Heart left ventricle (tissue), 16 donors: ENCODE measurements at regions not wholly inside any gene's neighbourhood (a gene's known extent, or its start where the extent isn't known, plus 50 kb on each side); places are given as distances from the start of the nearest gene placed in this dataset.
"Not testable (repeated sequence)": the region's sequence is repeated elsewhere in the genome, so short reads cannot be mapped to it uniquely, and the experiment has no call there.

Source experiments
- ATAC-seq, 4 donors: fragments of 200-7000 bp; cut with Tn5 transposase; one replicate each; pipeline ENCODE4 v1.9.1; 2020 to 2022; ENCODE audit warnings: moderate library complexity in 4 of 4, mild to moderate bottlenecking in 3 of 4, moderate number of reproducible peaks in 1 of 4
- DNase-seq, 5 donors: peaks; one replicate each; pipeline ENCODE4 v3.0.0-alpha.2; 2020
- H3K27ac ChIP-seq, 12 donors: fragments of 200-600 bp; sonication (generic) in 4 of 12; one replicate each; pipeline versions ENCODE4 v1.5.0 to v1.8.0; 2016 to 2022; ENCODE audit warnings: mild to moderate bottlenecking in 2 of 12
- H3K27me3 ChIP-seq, 9 donors: fragments of 200-600 bp; sonication (generic) in 2 of 9; one replicate each; pipeline versions ENCODE4 v1.5.1 to v1.8.0; 2016 to 2022; ENCODE audit warnings: mild to moderate bottlenecking in 3 of 9
- H3K36me3 ChIP-seq, 9 donors: fragments of 200-600 bp; sonication (generic) in 2 of 9; one replicate each; pipeline versions ENCODE4 v1.5.0 to v1.8.0; 2018 to 2022; ENCODE audit warnings: mild to moderate bottlenecking in 2 of 9
- H3K4me1 ChIP-seq, 12 donors: fragments of 200-600 bp; sonication (generic) in 4 of 12; one replicate each; pipeline versions ENCODE4 v1.5.0 to v1.8.0; 2016 to 2022; ENCODE audit warnings: mild to moderate bottlenecking in 3 of 12
- H3K4me3 ChIP-seq, 12 donors: fragments of 200-600 bp; sonication (generic) in 4 of 12; one replicate each; pipeline versions ENCODE4 v1.5.0 to v1.8.0; 2017 to 2022; ENCODE audit warnings: mild to moderate bottlenecking in 9 of 12, moderate library complexity in 4 of 12
- H3K9me3 ChIP-seq, 12 donors: fragments of 200-600 bp; sonication (generic) in 4 of 12; one replicate each; pipeline versions ENCODE4 v1.5.0 to v1.8.0; 2016 to 2022; ENCODE audit warnings: mild to moderate bottlenecking in 1 of 12
- CTCF ChIP-seq, 12 donors: fragments of 200-600 bp; sonication (generic) in 4 of 12; IDR thresholded peaks; one replicate each; pipeline versions ENCODE4 v1.5.0 to v1.8.0; 2018 to 2022; ENCODE audit warnings: antibody characterized with exemption in 12 of 12, mild to moderate bottlenecking in 5 of 12
- POLR2A ChIP-seq, 2 donors: fragments of 450-650 bp; IDR thresholded peaks; one replicate each; pipeline ENCODE4 v1.6.1; 2017; ENCODE audit warnings: antibody characterized with exemption in 2 of 2, mild to moderate bottlenecking in 2 of 2, moderate library complexity in 2 of 2
- WGBS, 4 donors: extraction: QIAGEN DNeasy Blood & Tissue Kit in 2 of 4; methylation state at CpG; one replicate each; pipeline versions ENCODE4 v1.1.5 to v1.1.7; 2013 to 2018; 5-methylcytosine and 5-hydroxymethylcytosine counted together
- intact Hi-C, 10 donors: fragments of 100-400 bp; cut with DNase I; formaldehyde crosslinking; loops; one replicate each; pipeline versions ENCODE4 v1.11.1 to v1.14.2; 2022
- donor health status: ischemic (EF 13 %, LVEDD 7.1; RV severe dilation, severe dysfunction).
- donor health status: healthy with polysubstance abuse.
- donor health status: DM: no; HTN: yes; CAD: no.
- donor health status: DM: no; HTN: no; CAD: no.
- donor health status: ischemic (EF 25% LVEDD 6.9; RV normal size, moderate dysfunction).
- donor health status: ischemic (EF 25% LVEDD 5.7; RV mildly dilated, moderate dysfunction).
- donor health status: healthy.
- donor health status: DM: yes; HTN: yes; CAD: no.
- donor health status: ischemic (EF 35%, LVEDD 5.7; RV mildly dilated, moderate dysfunction).
- donor health status: nonischemic (EF 11% LVEDD 7.7; RV severe dilation, severe dysfunction).
- donor health status: DM: yes; HTN: yes; CAD: no.
- donor health status: PGD.
- donor health status: ischemic (EF 29% LVEDD 5.4; RV normal size, mild dysfunction).
- donor health status: nonischemic (EF 23%, LVEDD 6.1; RV moderate dilation, normal function).

GRCh38 chr10:5284311-5285057, 80.3 kb upstream of the UCN3 start:
- no peak for DNase-seq
- H3K27me3 ChIP-seq: peaks cover 0 to 4% (median 0%) of the 10 kb centered on the region in 9 donors
- peak in 3 of 4 donors; percentile 53 to 69 (median 54) for ATAC-seq
- H3K36me3 ChIP-seq: no peaks in the 10 kb centered on the region
- H3K27ac ChIP-seq: peak overlapping the region in 1 of 12 donors; percentile 63
- intact Hi-C loops: loop anchor here in 8 of 10 donors (5.0 to 10.0 kb wide), 7 partner anchors 98 to 470 kb away; partner anchors contain the start of gene AKR1C3 (in 3 of the 8)
- peaks cover 0 to 22% (median 0%) of the 10 kb centered on the region in 12 donors for H3K4me1 ChIP-seq
- H3K9me3 ChIP-seq: no peaks in the 10 kb centered on the region
- 55 to 63% (median 59%) methylated on average over 9 of the region's 9 CpGs for WGBS, 4 donors
- TF ChIP-seq POLR2A (IDR thresholded peaks at IDR 0.05) (no peak), CTCF (IDR thresholded peaks at IDR 0.05) (no peak)
- no peak overlapping the region for H3K4me3 ChIP-seq

- H3K4me1 ChIP-seq: peaks cover 0 to 22% (median 0%) of the 10 kb centered on the region in 12 donors
- WGBS, 4 donors: 59 to 64% (median 63%) methylated on average over 9 of the region's 9 CpGs
- no peak overlapping the region for H3K4me3 ChIP-seq
- DNase-seq (no peak), ATAC-seq (no peak)
- no peaks in the 10 kb centered on the region for H3K9me3 ChIP-seq
- H3K36me3 ChIP-seq: no peaks in the 10 kb centered on the region
- intact Hi-C loops: loop anchor here in 4 of 10 donors (10.0 kb wide), 2 partner anchors 190 to 470 kb away; partner anchors contain the start of gene AKR1C3 (in 3 of the 4)
- H3K27me3 ChIP-seq: peaks cover 0 to 4% (median 0%) of the 10 kb centered on the region in 9 donors
- TF ChIP-seq POLR2A (IDR thresholded peaks at IDR 0.05) (no peak), CTCF (IDR thresholded peaks at IDR 0.05) (no peak)
- H3K27ac ChIP-seq: no peak overlapping the region
Measured at GRCh38 chr10:5285186-5285585, 79.6 kb upstream of the UCN3 start.

GRCh38 chr10:5288359-5288758, 76.4 kb upstream of the UCN3 start:
- Histone ChIP-seq H3K27ac (no peak overlapping the region), H3K27me3 (peaks cover 0 to 4% (median 0%) of the 10 kb centered on the region in 9 donors), H3K36me3 (no peaks in the 10 kb centered on the region), H3K4me1 (peaks cover 0 to 38% (median 12%) of the 10 kb centered on the region in 12 donors), H3K4me3 (no peak overlapping the region), H3K9me3 (no peaks in the 10 kb centered on the region)
- DNase-seq (no peak), ATAC-seq (no peak)
- TF ChIP-seq CTCF (IDR thresholded peaks at IDR 0.05): no peak
- TF ChIP-seq POLR2A (IDR thresholded peaks at IDR 0.05): no peak
- intact Hi-C loops: loop anchor here in 4 of 10 donors (10.0 kb wide), 2 partner anchors 194 to 474 kb away; partner anchors contain the start of gene AKR1C3 (in 3 of the 4)
- 71 to 79% (median 72%) methylated on average over 4 of the region's 4 CpGs for WGBS, 4 donors

GRCh38 chr10:5289228-5289627, 75.5 kb upstream of the UCN3 start:
- peaks cover 0 to 38% (median 14%) of the 10 kb centered on the region in 12 donors for H3K4me1 ChIP-seq
- not testable (repeated sequence) for H3K27me3 ChIP-seq, H3K36me3 ChIP-seq, H3K27ac ChIP-seq, DNase-seq, H3K9me3 ChIP-seq, H3K4me3 ChIP-seq, ATAC-seq
- intact Hi-C loops: loop anchor here in 4 of 10 donors (10.0 kb wide), 2 partner anchors 194 to 474 kb away; partner anchors contain the start of gene AKR1C3 (in 3 of the 4)
- WGBS, 4 donors: 89 to 96% (median 94%) methylated on average over 1 of the region's 1 CpG
